DOHH2 (cell line): ENCODE measurements at regions not wholly inside any gene's neighbourhood (a gene's known extent, or its start where the extent isn't known, plus 50 kb on each side); places are given as distances from the start of the nearest gene placed in this dataset.

Experiments
- CTCF ChIP-seq: fragments of 200-600 bp; sonication (generic); IDR thresholded peaks from one replicate; pipeline ENCODE4 v1.5.1; 2014; ENCODE audit warnings: antibody characterized with exemption, mild to moderate bottlenecking, low read depth, low read length; ENCODE audit not compliant: poor library complexity, severe bottlenecking
- EZH2phosphoT487 ChIP-seq: fragments of 200-600 bp; sonication (generic); IDR thresholded peaks from 2 replicates; pipeline ENCODE4 v1.6.1; 2017; ENCODE audit warnings: borderline replicate concordance, mild to moderate bottlenecking, antibody characterized with exemption, low read length, moderate library complexity, mixed read lengths

GRCh38 chr11:70526116-70527045 lies 128.1 kb downstream of the CTTN start:
- TF ChIP-seq CTCF (no peak), EZH2phosphoT487 (no peak)
